ENCODE measurements at regions not wholly inside any gene's neighbourhood (a gene's known extent, or its start where the extent isn't known, plus 50 kb on each side); places are given as distances from the start of the nearest gene placed in this dataset.
A peak's percentile ranks its signal among the peaks of the same experiment; 100 is the strongest.

- ChIA-PET CTCF (interaction anchor here (0.6 to 1.7 kb wide), 18 partner anchors 8 to 1848 kb away, joined by 3 to 8 read pairs (median 4); no protein-coding TSS in a partner anchor), SMC1A (ENCODE audit: uncharacterized antibody, unreplicated experiment) (interaction anchor here (0.8 to 1.5 kb wide), 4 partner anchors 14 to 552 kb away, joined by 3 to 8 read pairs (median 4); no protein-coding TSS in a partner anchor), POLR2A (no interaction called here), RAD21 (ENCODE audit: unreplicated experiment) (interaction anchor here (0.7 to 1.2 kb wide), 3 partner anchors 218 to 892 kb away, joined by 3 to 8 read pairs (median 4); no protein-coding TSS in a partner anchor)
- in situ Hi-C loops (cut with MboI) = no loop called here
- H3K4me1 ChIP-seq (ENCODE audit: control insufficient read depth, insufficient read depth, low read length) = no peaks in the 10 kb centered on the region
- no peak overlapping the region for H3K4me2 ChIP-seq (ENCODE audit: control insufficient read depth, insufficient read depth)
- TF ChIP-seq RAD21 (IDR thresholded peaks at IDR 0.05; ENCODE audit: insufficient read depth, low read depth, low read length) = peak; percentile 56
- TF ChIP-seq, protein P1, sequence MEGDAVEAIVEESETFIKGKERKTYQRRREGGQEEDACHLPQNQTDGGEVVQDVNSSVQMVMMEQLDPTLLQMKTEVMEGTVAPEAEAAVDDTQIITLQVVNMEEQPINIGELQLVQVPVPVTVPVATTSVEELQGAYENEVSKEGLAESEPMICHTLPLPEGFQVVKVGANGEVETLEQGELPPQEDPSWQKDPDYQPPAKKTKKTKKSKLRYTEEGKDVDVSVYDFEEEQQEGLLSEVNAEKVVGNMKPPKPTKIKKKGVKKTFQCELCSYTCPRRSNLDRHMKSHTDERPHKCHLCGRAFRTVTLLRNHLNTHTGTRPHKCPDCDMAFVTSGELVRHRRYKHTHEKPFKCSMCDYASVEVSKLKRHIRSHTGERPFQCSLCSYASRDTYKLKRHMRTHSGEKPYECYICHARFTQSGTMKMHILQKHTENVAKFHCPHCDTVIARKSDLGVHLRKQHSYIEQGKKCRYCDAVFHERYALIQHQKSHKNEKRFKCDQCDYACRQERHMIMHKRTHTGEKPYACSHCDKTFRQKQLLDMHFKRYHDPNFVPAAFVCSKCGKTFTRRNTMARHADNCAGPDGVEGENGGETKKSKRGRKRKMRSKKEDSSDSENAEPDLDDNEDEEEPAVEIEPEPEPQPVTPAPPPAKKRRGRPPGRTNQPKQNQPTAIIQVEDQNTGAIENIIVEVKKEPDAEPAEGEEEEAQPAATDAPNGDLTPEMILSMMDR (IDR thresholded peaks at IDR 0.05 in 2 of 3, conservative IDR thresholded peaks at IDR 0.05 in 1 of 3; ENCODE audit: control insufficient read depth in 2 of 3, extremely low read depth in 1 of 3, insufficient read depth in 1 of 3, low read depth in 3 of 3, low read length in 3 of 3) = peak; percentile 29 to 71 (median 54); a peak in 4 of 6 replicates
- TF ChIP-seq, protein P2, sequence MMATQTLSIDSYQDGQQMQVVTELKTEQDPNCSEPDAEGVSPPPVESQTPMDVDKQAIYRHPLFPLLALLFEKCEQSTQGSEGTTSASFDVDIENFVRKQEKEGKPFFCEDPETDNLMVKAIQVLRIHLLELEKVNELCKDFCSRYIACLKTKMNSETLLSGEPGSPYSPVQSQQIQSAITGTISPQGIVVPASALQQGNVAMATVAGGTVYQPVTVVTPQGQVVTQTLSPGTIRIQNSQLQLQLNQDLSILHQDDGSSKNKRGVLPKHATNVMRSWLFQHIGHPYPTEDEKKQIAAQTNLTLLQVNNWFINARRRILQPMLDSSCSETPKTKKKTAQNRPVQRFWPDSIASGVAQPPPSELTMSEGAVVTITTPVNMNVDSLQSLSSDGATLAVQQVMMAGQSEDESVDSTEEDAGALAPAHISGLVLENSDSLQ (IDR thresholded peaks at IDR 0.05) = no peak
- no peak for TF ChIP-seq ELK1 (IDR thresholded peaks at IDR 0.05; ENCODE audit: low read depth, low read length)
- TF ChIP-seq FOXK2 (IDR thresholded peaks at IDR 0.05) = no peak
- no peak for TF ChIP-seq ZBED1 (IDR thresholded peaks at IDR 0.05; ENCODE audit: borderline replicate concordance)
- no peak for TF ChIP-seq TBL1XR1 (IDR thresholded peaks at IDR 0.05; ENCODE audit: low read depth, low read length)
- TF ChIP-seq, protein P3, sequence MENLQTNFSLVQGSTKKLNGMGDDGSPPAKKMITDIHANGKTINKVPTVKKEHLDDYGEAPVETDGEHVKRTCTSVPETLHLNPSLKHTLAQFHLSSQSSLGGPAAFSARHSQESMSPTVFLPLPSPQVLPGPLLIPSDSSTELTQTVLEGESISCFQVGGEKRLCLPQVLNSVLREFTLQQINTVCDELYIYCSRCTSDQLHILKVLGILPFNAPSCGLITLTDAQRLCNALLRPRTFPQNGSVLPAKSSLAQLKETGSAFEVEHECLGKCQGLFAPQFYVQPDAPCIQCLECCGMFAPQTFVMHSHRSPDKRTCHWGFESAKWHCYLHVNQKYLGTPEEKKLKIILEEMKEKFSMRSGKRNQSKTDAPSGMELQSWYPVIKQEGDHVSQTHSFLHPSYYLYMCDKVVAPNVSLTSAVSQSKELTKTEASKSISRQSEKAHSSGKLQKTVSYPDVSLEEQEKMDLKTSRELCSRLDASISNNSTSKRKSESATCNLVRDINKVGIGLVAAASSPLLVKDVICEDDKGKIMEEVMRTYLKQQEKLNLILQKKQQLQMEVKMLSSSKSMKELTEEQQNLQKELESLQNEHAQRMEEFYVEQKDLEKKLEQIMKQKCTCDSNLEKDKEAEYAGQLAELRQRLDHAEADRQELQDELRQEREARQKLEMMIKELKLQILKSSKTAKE (IDR thresholded peaks at IDR 0.05; ENCODE audit: low read depth, poor library complexity, severe bottlenecking) = no peak
- no peak for TF ChIP-seq YY1 (IDR thresholded peaks at IDR 0.05; ENCODE audit: low read depth, low read length)
- TF ChIP-seq SIN3A (IDR thresholded peaks at IDR 0.05; ENCODE audit: low read depth, low read length) = no peak
- peak; percentile 48 for TF ChIP-seq SMC3 (IDR thresholded peaks at IDR 0.05; ENCODE audit: borderline replicate concordance, low read length)
- no peak for TF ChIP-seq FOXM1 (IDR thresholded peaks at IDR 0.05; ENCODE audit: low read depth, low read length)
- TF ChIP-seq PML (IDR thresholded peaks at IDR 0.05; ENCODE audit: low read length) = no peak
- TF ChIP-seq GATAD2B (conservative IDR thresholded peaks at IDR 0.05; ENCODE audit: low read depth) = no peak
- TF ChIP-seq ATF3 (IDR thresholded peaks at IDR 0.05; ENCODE audit: borderline replicate concordance, extremely low read depth, low read depth, low read length) = no peak
- BruUV-seq (replicated peaks) = no TSS peak
- H3K27me3 ChIP-seq (replicated peaks in 1 of 2; ENCODE audit: control insufficient read depth in 2 of 2, insufficient read depth in 2 of 2, low read length in 1 of 2) = no peaks in the 10 kb centered on the region
- peak; percentile 99 for ATAC-seq
- no peaks in the 10 kb centered on the region for H4K20me1 ChIP-seq (ENCODE audit: control insufficient read depth, insufficient read depth)
- 0% methylated on average over 2 of the region's 2 CpGs for WGBS (ENCODE audit: insufficient coverage, insufficient replicate concordance, low lambda C conversion rate, missing lambda C conversion rate)
- no peaks in the 10 kb centered on the region for H3K36me3 ChIP-seq (ENCODE audit: control insufficient read depth in 2 of 2, insufficient read depth in 2 of 2, low read length in 1 of 2)
- no peak overlapping the region for H3K9ac ChIP-seq (ENCODE audit: control insufficient read depth, insufficient read depth, low read length)
- no peaks in the 10 kb centered on the region for H3K79me2 ChIP-seq (ENCODE audit: control insufficient read depth, insufficient read depth, low read length)
- intact Hi-C loops (cut with micrococcal nuclease; ENCODE audit: unreplicated experiment) = loop anchor here (2.0 to 10.0 kb wide), 3 partner anchors 461 to 1850 kb away; no protein-coding TSS in a partner anchor
- FAIRE-seq = no peak
- no peak overlapping the region for H3K27ac ChIP-seq (ENCODE audit: control insufficient read depth, insufficient read depth)
- H2AFZ ChIP-seq (ENCODE audit: control insufficient read depth, low read depth, low read length) = no peak overlapping the region
- no peaks in the 10 kb centered on the region for H3K9me3 ChIP-seq (replicated peaks; ENCODE audit: control insufficient read depth, insufficient read depth, low read length)
- DNase-seq (ENCODE audit: low read depth, low spot score) = no peak
- H3K4me3 ChIP-seq = no peak overlapping the region
Observed at GRCh38 chr5:26482810-26483375, 555.5 kb downstream of the CDH9 start.
